ENCODE measurements at regions not wholly inside any gene's neighbourhood (a gene's known extent, or its start where the extent isn't known, plus 50 kb on each side); places are given as distances from the start of the nearest gene placed in this dataset.

GRCh38 chr1:200248541-200248940 is 161.3 kb downstream of the ZNF281 start:
- DNase-seq, result no peak

DNA sequence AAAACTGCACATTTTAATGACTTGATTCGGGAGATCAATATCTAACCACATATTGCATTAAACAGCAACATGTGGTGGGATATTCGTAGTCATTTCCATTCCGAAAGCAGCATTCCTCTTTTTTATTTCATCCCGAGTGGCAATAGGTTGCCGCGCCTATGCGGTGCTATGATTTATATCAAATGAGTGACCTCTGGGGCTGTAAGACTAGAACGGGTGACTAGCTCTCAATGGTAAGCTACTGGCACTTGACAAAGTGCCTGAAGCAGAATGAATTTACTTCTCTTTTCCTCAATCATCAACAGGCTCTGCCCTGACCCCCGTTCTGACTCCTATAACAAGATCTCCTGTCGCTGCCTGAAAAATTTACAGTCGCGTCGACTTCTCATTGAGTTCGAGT is 162.3 kb downstream of the ZNF281 start:
- no peak for DNase-seq

DNA sequence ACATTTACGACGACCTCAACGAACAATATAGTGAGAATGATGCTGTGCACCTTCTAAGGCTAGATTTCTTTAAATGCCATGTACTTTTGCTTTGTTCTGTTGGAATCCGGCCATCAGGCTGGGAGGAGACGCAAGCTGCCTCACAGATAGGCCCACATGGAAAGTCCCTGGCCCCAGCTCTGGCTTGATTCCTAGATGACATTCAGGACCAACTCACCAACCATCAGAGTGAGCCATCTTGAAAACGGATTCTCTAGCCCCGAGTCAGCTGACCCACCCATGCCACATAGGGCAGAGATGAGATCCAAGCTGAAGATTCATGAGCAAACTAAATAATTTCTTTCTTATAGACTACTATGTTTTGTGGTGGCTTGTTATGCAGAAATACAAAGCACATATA is 164.4 kb downstream of the ZNF281 start:
- no peak for DNase-seq

DNA sequence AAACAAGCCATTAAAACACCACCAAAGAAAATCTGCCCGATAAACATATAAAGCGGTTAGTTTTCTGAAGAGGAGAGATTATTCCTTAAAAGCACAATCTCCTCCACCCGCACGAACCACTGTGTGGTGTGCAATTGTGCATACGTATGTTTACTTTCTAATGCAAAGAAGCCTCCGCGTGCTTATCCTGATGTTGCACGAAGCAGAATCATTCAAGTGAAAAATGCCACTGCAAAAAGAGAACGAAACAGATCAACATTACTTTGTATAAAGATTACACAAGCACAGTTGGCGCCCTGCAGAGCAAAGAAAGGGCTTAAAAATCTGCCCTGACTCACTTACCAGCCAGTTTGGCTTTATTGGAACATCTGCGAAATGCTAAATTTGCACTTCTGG is 166.8 kb downstream of the ZNF281 start:
- DNase-seq, result no peak

- DNase-seq, result no peak
These were observed 167.5 kb downstream of the ZNF281 start for GRCh38 chr1:200242110-200243041.

DNA sequence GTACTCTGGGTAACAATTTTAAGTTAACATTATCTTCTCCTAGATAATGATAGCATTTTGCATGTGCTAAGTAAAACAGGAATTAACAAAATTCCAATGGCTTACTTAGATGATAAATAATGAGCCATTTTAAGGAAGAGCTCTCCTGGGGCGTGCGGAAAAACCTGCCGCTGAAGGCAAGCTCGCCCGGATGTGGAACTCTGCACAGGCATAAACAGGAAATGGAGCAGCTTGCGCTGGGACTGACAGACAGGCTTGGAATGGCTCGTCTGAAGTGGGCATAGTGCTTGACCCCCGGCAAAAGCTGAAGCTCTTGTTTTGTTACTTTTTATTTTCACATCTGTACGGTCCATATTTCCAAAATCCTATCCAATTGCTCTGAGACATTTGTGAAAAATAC is 169.2 kb downstream of the ZNF281 start:
- no peak for DNase-seq

DNA sequence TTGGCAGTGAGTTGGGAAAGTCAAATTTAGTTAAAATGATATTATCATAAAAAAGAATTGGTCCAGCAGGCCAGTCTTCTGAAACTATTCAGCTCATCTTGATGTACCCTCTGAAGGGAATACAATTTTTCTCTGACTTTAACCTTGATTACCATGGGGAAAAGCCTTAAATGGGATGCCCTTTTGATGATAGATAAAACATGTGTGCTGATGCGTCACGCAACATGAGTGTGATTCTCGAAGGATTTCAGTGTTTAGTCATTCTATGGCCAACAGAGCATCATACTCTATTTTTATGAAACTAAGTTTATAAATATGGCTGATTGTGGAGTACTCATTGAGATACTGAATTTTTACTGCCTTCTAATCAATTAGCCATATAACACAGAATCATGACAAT is 171.5 kb downstream of the ZNF281 start:
- no peak for DNase-seq

GRCh38 chr1:200237066-200237465 is 172.8 kb downstream of the ZNF281 start:
- DNase-seq, result no peak

GRCh38 chr1:200234938-200235337 is 174.9 kb downstream of the ZNF281 start:
- no peak for DNase-seq

DNA sequence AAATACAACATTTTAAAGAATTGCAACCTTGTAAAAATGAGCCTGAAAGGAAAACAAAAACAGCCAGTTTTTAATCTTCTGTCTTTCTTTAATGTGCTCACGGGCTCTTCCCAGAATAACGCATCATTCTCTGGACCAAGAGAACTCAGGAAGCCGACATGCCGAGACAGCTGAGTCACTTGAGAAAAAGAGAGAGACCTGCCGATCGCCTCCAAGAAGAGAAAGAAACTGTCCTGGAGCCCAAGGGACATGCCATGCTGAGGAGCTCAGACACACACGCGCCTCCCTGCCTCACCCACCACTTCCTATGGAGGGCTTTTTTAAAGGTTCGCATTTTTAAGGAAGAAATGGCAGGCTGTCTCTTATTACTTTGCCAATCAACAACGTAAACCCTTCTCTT is 176.4 kb downstream of the ZNF281 start:
- DNase-seq, result no peak

DNA sequence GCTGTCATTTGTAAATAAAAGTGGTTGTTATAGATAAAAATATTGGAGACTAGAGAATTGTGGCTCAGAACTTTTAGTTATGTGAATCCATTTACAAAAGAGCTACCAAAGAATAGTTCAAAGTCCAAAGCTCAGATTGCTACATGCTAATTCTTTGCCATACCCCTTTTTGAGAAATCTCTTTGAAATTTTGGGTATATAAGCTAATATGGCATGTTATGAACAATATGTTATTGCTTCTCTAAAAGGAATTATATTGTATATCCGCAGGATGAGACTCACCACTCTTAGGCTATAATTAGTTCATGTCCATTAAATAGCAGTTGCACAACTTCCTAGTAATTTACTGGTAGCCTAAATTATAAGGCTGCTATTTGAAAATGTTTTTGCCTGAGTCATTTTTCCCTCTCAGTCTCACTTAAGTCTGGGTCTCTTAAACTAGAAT is 178.0 kb downstream of the ZNF281 start:
- no peak for DNase-seq

- no peak for DNase-seq
These were observed 179.2 kb downstream of the ZNF281 start for GRCh38 chr1:200230671-200231070.

- no peak for DNase-seq
These were observed 181.3 kb downstream of the ZNF281 start for GRCh38 chr1:200228486-200228885.

DNA sequence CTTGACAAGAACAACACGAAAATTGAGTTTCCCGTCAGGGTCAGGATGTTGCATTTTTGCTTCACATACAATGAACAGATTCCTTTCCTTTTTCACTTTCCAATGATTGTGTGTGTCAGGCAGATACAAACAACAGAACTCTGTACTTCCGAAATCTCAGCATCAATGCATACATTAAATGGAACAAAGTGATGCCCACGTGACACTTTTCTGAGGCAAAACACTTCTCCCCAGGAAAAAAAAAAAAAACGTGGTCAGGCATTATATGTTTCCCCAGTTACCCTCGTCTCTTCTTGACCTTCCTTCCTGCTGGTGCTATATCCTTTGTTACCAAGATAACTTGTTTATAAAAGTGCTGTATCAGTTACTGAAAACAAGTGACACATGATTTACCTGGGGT is 181.8 kb downstream of the ZNF281 start:
- no peak for DNase-seq

Data from activated CD4-positive, alpha-beta T cell treated with anti-CD3 and anti-CD28 coated beads, Interleukin-2, amount 50 U/mL, for 4 hours (primary cell).